ENCODE measurements at regions not wholly inside any gene's neighbourhood (a gene's known extent, or its start where the extent isn't known, plus 50 kb on each side); places are given as distances from the start of the nearest gene placed in this dataset.
"Not testable (repeated sequence)": the region's sequence is repeated elsewhere in the genome, so short reads cannot be mapped to it uniquely, and the experiment has no call there.

- no peak for DNase-seq
These were observed 201.3 kb upstream of the APCDD1 start for GRCh38 chr18:10252952-10253705.

- DNase-seq: not testable (repeated sequence)
These were observed 198.2 kb upstream of the APCDD1 start for GRCh38 chr18:10256276-10256675.

- DNase-seq: no peak
These were observed 195.5 kb upstream of the APCDD1 start for GRCh38 chr18:10258836-10259474.

- DNase-seq: no peak
These were observed 194.5 kb upstream of the APCDD1 start for GRCh38 chr18:10259901-10260300.

- DNase-seq: no peak
These were observed 192.8 kb upstream of the APCDD1 start for GRCh38 chr18:10261344-10262276.

- no peak for DNase-seq
These were observed 191.9 kb upstream of the APCDD1 start for GRCh38 chr18:10262566-10262965.

GRCh38 chr18:10264260-10264659 is 190.2 kb upstream of the APCDD1 start:
- DNase-seq: no peak

- no peak for DNase-seq
These were observed 188.7 kb upstream of the APCDD1 start for GRCh38 chr18:10265560-10266333.

- no peak for DNase-seq
These were observed 188.2 kb upstream of the APCDD1 start for GRCh38 chr18:10266334-10266590.

- DNase-seq: no peak
These were observed 185.2 kb upstream of the APCDD1 start for GRCh38 chr18:10269261-10269660.

GRCh38 chr18:10270151-10270571 is 184.3 kb upstream of the APCDD1 start:
- no peak for DNase-seq

- DNase-seq: no peak
These were observed 183.0 kb upstream of the APCDD1 start for GRCh38 chr18:10271481-10271880.

GRCh38 chr18:10274301-10274700 is 180.1 kb upstream of the APCDD1 start:
- DNase-seq: no peak

- DNase-seq: no peak
These were observed 178.9 kb upstream of the APCDD1 start for GRCh38 chr18:10275486-10275885.

GRCh38 chr18:10278265-10278664 is 176.2 kb upstream of the APCDD1 start:
- no peak for DNase-seq

- no peak for DNase-seq
These were observed 175.0 kb upstream of the APCDD1 start for GRCh38 chr18:10279471-10279870.

- no peak for DNase-seq
These were observed 174.4 kb upstream of the APCDD1 start for GRCh38 chr18:10279905-10280644.

- no peak for DNase-seq
These were observed 169.7 kb upstream of the APCDD1 start for GRCh38 chr18:10284540-10285282.

- no peak for DNase-seq
These were observed 169.2 kb upstream of the APCDD1 start for GRCh38 chr18:10285283-10285640.

GRCh38 chr18:10286580-10287150 is 167.8 kb upstream of the APCDD1 start:
- DNase-seq: peak in 1 of 2 experiments; percentile 34

- DNase-seq: no peak
These were observed 165.2 kb upstream of the APCDD1 start for GRCh38 chr18:10289251-10289650.

Data from NCI-H524 (cell line).